ENCODE measurements at regions not wholly inside any gene's neighbourhood (a gene's known extent, or its start where the extent isn't known, plus 50 kb on each side); places are given as distances from the start of the nearest gene placed in this dataset.

GRCh38 chr9:16085167-16085726, 532.4 kb downstream of the CCDC171 start:
- H3K4me3 ChIP-seq = no peak overlapping the region
- intact Hi-C loops (cut with DNase I) = no loop called here
- no peak overlapping the region for H3K27ac ChIP-seq
- no peaks in the 10 kb centered on the region for H3K4me1 ChIP-seq
- TF ChIP-seq, protein P1, sequence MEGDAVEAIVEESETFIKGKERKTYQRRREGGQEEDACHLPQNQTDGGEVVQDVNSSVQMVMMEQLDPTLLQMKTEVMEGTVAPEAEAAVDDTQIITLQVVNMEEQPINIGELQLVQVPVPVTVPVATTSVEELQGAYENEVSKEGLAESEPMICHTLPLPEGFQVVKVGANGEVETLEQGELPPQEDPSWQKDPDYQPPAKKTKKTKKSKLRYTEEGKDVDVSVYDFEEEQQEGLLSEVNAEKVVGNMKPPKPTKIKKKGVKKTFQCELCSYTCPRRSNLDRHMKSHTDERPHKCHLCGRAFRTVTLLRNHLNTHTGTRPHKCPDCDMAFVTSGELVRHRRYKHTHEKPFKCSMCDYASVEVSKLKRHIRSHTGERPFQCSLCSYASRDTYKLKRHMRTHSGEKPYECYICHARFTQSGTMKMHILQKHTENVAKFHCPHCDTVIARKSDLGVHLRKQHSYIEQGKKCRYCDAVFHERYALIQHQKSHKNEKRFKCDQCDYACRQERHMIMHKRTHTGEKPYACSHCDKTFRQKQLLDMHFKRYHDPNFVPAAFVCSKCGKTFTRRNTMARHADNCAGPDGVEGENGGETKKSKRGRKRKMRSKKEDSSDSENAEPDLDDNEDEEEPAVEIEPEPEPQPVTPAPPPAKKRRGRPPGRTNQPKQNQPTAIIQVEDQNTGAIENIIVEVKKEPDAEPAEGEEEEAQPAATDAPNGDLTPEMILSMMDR (IDR thresholded peaks at IDR 0.05) = no peak
- no peak for DNase-seq
- H3K9ac ChIP-seq (ENCODE audit: low read depth in 2 of 2, low read length in 2 of 2) = no peak overlapping the region
- no peaks in the 10 kb centered on the region for H3K27me3 ChIP-seq
- H3K36me3 ChIP-seq = no peaks in the 10 kb centered on the region
- H3K9me3 ChIP-seq = no peaks in the 10 kb centered on the region

DNA sequence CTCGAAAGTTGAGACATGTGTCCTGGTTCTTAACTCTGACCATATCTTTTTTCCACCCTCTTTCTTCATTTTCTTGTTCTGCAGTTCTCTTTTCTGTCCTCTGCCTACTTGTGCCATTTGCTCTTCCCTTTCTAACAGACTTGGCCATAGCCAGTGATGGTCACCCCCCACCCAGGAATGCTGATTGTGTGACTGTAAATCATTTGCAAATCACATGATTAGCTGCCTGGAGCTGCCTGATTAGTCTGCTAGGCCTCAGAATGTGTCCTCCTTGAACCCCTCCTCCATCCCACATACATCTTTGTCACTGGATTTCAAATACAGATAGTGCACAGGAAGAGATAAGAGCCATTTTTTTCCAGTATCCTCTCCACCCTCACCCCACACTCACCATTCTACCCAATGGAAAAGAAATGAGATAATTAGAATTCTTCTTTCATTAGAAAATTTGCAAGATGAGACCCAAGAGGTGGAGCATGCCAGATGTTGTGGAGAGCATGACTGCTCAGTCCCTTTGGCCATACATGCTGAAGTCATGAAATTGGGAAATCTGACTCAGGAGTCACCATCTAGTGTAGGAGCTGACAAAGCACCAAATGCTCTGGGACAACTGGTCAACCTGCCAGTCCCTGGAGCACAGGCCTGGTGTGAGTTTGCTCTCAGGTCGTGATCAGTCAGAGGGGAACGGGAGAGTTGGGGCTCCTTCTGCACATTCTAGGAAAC, 538.2 kb downstream of the CCDC171 start:
- intact Hi-C loops (cut with DNase I) = no loop called here

DNA sequence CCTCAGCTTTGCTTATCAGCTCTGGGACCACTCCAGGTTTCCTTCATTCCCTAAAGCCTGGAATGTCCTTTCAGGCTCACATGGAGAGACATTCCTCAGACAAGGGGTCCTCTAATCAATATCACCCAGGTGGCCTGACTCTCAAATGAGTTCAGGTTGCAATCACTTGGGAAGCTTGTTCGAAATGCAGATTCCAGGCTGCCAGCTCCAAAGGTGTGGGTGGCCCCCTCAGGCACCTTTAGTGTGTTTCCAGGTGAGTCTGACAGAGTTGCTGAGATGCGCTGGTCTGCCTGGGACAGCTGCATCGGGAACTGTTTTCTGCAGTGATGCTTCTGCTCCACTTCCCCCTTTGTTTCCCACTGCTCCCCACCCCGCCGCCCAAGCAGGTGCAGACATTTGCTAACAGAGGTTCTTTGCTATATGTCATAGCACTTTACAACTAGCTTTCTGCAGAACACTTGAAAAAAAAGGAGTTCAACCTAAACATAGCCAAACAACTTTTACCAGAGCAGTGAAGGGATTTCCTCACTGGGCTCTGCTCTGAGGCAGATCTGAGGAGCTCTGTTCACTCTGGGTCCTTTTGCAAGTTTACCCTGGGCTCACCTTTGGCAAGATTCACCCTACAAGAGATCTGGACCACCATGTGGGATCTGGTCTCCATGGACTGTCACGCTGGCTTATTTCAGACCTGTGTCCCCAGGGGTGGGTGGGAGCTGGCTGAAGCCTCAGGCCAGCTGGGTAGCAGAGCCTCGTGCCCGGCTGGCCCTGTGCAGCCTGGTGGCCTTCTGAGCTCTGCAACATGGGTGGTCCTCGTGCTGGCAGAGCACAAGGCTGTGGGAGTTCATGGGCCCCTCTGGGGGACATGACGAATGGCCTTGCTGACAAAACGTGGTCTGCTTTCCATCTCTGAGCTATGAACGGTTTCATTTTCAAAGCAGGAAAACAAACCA, 539.6 kb downstream of the CCDC171 start:
- no peaks in the 10 kb centered on the region for H3K4me1 ChIP-seq
- H3K9ac ChIP-seq (ENCODE audit: low read depth in 2 of 2, low read length in 2 of 2) = no peak overlapping the region
- intact Hi-C loops (cut with DNase I) = no loop called here
- H3K36me3 ChIP-seq = no peaks in the 10 kb centered on the region
- TF ChIP-seq, protein P1 (IDR thresholded peaks at IDR 0.05) = no peak
- H3K4me3 ChIP-seq = no peak overlapping the region
- DNase-seq = no peak
- no peaks in the 10 kb centered on the region for H3K27me3 ChIP-seq
- no peak overlapping the region for H3K27ac ChIP-seq
- no peaks in the 10 kb centered on the region for H3K9me3 ChIP-seq

More for the DNA sequence above, 538.2 kb downstream of the CCDC171 start:
- Histone ChIP-seq H3K36me3 (no peaks in the 10 kb centered on the region), H3K27ac (no peak overlapping the region), H3K4me3 (no peak overlapping the region), H3K4me1 (no peaks in the 10 kb centered on the region), H3K9ac (ENCODE audit: low read depth in 2 of 2, low read length in 2 of 2) (no peak overlapping the region), H3K9me3 (no peaks in the 10 kb centered on the region), H3K27me3 (no peaks in the 10 kb centered on the region)
- DNase-seq = no peak
- TF ChIP-seq, protein P1 (IDR thresholded peaks at IDR 0.05) = no peak

DNA sequence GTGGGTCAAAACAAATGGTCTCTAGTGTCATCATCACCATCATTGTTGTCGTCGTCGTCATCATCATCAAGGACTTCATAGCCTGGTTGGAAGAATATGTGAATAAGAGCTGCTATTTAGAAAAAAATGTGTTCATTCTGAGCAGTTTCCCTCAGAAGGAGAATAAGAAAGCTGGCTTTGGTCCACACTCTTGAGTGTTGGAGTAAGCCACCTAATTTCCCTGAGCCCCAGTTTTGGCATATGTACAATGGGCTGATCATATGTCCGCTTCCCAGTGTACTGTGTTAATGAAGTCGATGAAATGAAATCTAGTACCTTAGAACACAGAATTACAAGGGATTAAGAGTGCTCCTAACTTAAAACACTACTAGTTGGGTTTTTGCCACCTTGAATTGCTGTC, 545.5 kb downstream of the CCDC171 start:
- DNase-seq = no peak
- Histone ChIP-seq H3K36me3 (no peaks in the 10 kb centered on the region), H3K9ac (ENCODE audit: low read depth in 2 of 2, low read length in 2 of 2) (no peak overlapping the region), H3K27me3 (no peaks in the 10 kb centered on the region), H3K27ac (no peak overlapping the region), H3K9me3 (no peaks in the 10 kb centered on the region), H3K4me3 (no peak overlapping the region), H3K4me1 (no peaks in the 10 kb centered on the region)
- TF ChIP-seq, protein P1 (IDR thresholded peaks at IDR 0.05) = no peak
- intact Hi-C loops (cut with DNase I) = no loop called here

- H3K4me1 ChIP-seq = no peaks in the 10 kb centered on the region
- no peak for DNase-seq
- H3K9ac ChIP-seq (ENCODE audit: low read depth in 2 of 2, low read length in 2 of 2) = no peak overlapping the region
- no peaks in the 10 kb centered on the region for H3K27me3 ChIP-seq
- intact Hi-C loops (cut with DNase I) = no loop called here
- H3K27ac ChIP-seq = no peak overlapping the region
- TF ChIP-seq, protein P1 (IDR thresholded peaks at IDR 0.05) = no peak
- no peaks in the 10 kb centered on the region for H3K36me3 ChIP-seq
- no peaks in the 10 kb centered on the region for H3K9me3 ChIP-seq
- H3K4me3 ChIP-seq = no peak overlapping the region
Measured at GRCh38 chr9:16099732-16100536, 547.1 kb downstream of the CCDC171 start.
